WTC11 (cell line): ENCODE measurements at regions not wholly inside any gene's neighbourhood (a gene's known extent, or its start where the extent isn't known, plus 50 kb on each side); places are given as distances from the start of the nearest gene placed in this dataset.

Experiments
- ATAC-seq: fragments of 200-7000 bp; cut with Tn5 transposase; 2 replicates; pipeline ENCODE4 v1.10.0; 2021; ENCODE audit warnings: mild to moderate bottlenecking, moderate library complexity
- CTCF ChIA-PET: fragments of 300-600 bp; sonication (Branson Sonifier 250); formaldehyde crosslinking; loops from one replicate; lab custom pipeline; 2021; ENCODE audit warnings: antibody characterized with exemption; lab: Charles Lee
- POLR2A ChIA-PET: fragments of 350-600 bp; sonication (Branson Sonifier 250); formaldehyde crosslinking; loops from one replicate; lab custom pipeline; 2021; ENCODE audit warnings: antibody characterized with exemption; lab: Charles Lee
- DNase-seq: peaks from one replicate; pipeline ENCODE4 v3.0.0; 2021; ENCODE audit warnings: low spot score
- H3K27ac Mint-ChIP-seq: 2 replicates; pipeline ENCODE4 v1.8.0; 2021; ENCODE audit warnings: mixed read lengths
- H3K27me3 Mint-ChIP-seq: 2 replicates; pipeline ENCODE4 v1.8.0; 2021; ENCODE audit warnings: low read depth, mild to moderate bottlenecking, moderate library complexity, mixed read lengths
- H3K36me3 Mint-ChIP-seq: 2 replicates; pipeline ENCODE4 v1.8.0; 2021; ENCODE audit warnings: mixed read lengths
- H3K4me1 Mint-ChIP-seq: 2 replicates; pipeline ENCODE4 v1.8.0; 2022; ENCODE audit warnings: mixed read lengths
- H3K4me3 Mint-ChIP-seq: 2 replicates; pipeline ENCODE4 v1.8.0; 2021; ENCODE audit warnings: mild to moderate bottlenecking, moderate library complexity, mixed read lengths
- H3K9me3 Mint-ChIP-seq: 2 replicates; pipeline ENCODE4 v1.8.0; 2021; ENCODE audit warnings: mixed read lengths
- ATF1 ChIP-seq: sonication (generic); formaldehyde crosslinking; IDR thresholded peaks from 2 replicates; pipeline ENCODE4 v1.8.1; 2023; ENCODE audit warnings: mild to moderate bottlenecking, moderate library complexity, missing genetic modification reagents
- ATF2 ChIP-seq: sonication (generic); formaldehyde crosslinking; IDR thresholded peaks from 2 replicates; pipeline ENCODE4 v1.8.1; 2022; ENCODE audit warnings: low read depth, missing genetic modification reagents, borderline replicate concordance
- ATF3 ChIP-seq: sonication (generic); formaldehyde crosslinking; conservative IDR thresholded peaks from 2 replicates; pipeline ENCODE4 v1.8.1; 2022; ENCODE audit warnings: mild to moderate bottlenecking, missing genetic modification reagents
- ATF6 ChIP-seq: sonication (generic); formaldehyde crosslinking; IDR thresholded peaks from 2 replicates; pipeline ENCODE4 v1.8.1; 2023; ENCODE audit warnings: mild to moderate bottlenecking, missing genetic modification reagents
- E2F1 ChIP-seq: sonication (generic); formaldehyde crosslinking; IDR thresholded peaks from 2 replicates; pipeline ENCODE4 v1.8.0; 2022; ENCODE audit warnings: mild to moderate bottlenecking, missing genetic modification reagents
- EMX1 ChIP-seq: fragments of 250-450 bp; sonication (Bioruptor Pico); IDR thresholded peaks from 2 replicates; pipeline ENCODE4 v1.8.0; 2021; ENCODE audit warnings: mild to moderate bottlenecking
- ETV6 ChIP-seq: sonication (generic); formaldehyde crosslinking; IDR thresholded peaks from 2 replicates; pipeline ENCODE4 v1.8.1; 2022; ENCODE audit warnings: mild to moderate bottlenecking, missing genetic modification reagents
- GTF2I ChIP-seq: fragments of 250-450 bp; sonication (Bioruptor Pico); conservative IDR thresholded peaks from 2 replicates; pipeline ENCODE4 v1.4.0; 2021; ENCODE audit warnings: mild to moderate bottlenecking
- JUN ChIP-seq: sonication (generic); formaldehyde crosslinking; IDR thresholded peaks from 2 replicates; pipeline ENCODE4 v1.8.0; 2023; ENCODE audit warnings: mild to moderate bottlenecking, missing genetic modification reagents
- MLX ChIP-seq: sonication (generic); formaldehyde crosslinking; IDR thresholded peaks from 2 replicates; pipeline ENCODE4 v1.8.1; 2023; ENCODE audit warnings: mild to moderate bottlenecking, missing genetic modification reagents, moderate library complexity
- MYBL2 ChIP-seq: sonication (generic); formaldehyde crosslinking; IDR thresholded peaks from 2 replicates; pipeline ENCODE4 v1.8.1; 2023; ENCODE audit warnings: mild to moderate bottlenecking, moderate library complexity, missing genetic modification reagents
- NR1H2 ChIP-seq: sonication (generic); formaldehyde crosslinking; IDR thresholded peaks from 2 replicates; pipeline ENCODE4 v1.9.0; 2021; ENCODE audit warnings: mild to moderate bottlenecking, moderate library complexity, missing genetic modification reagents
- NR3C1 ChIP-seq: sonication (generic); formaldehyde crosslinking; conservative IDR thresholded peaks from 2 replicates; pipeline ENCODE4 v1.8.1; 2023; ENCODE audit warnings: low read depth, mild to moderate bottlenecking, missing genetic modification reagents
- PREB ChIP-seq: sonication (generic); formaldehyde crosslinking; IDR thresholded peaks from 2 replicates; pipeline ENCODE4 v1.8.1; 2022; ENCODE audit warnings: mild to moderate bottlenecking, missing genetic modification reagents, moderate library complexity, borderline replicate concordance
- SMAD4 ChIP-seq: sonication (generic); formaldehyde crosslinking; IDR thresholded peaks from 2 replicates; pipeline ENCODE4 v1.8.0; 2022; ENCODE audit warnings: mild to moderate bottlenecking, missing genetic modification reagents
- SOX15 ChIP-seq: fragments of 250-450 bp; sonication (Bioruptor Pico); IDR thresholded peaks from 2 replicates; pipeline ENCODE4 v1.9.0; 2021; ENCODE audit warnings: mild to moderate bottlenecking
- TP53 ChIP-seq: sonication (generic); formaldehyde crosslinking; IDR thresholded peaks from 2 replicates; pipeline ENCODE4 v1.8.1; 2023; ENCODE audit warnings: mild to moderate bottlenecking, missing genetic modification reagents
- USF2 ChIP-seq: sonication (generic); formaldehyde crosslinking; IDR thresholded peaks from 2 replicates; pipeline ENCODE4 v1.8.1; 2023; ENCODE audit warnings: mild to moderate bottlenecking, missing genetic modification reagents, moderate library complexity
- ZNF121 ChIP-seq: sonication (generic); formaldehyde crosslinking; IDR thresholded peaks from 2 replicates; pipeline ENCODE4 v1.8.0; 2023; ENCODE audit warnings: missing genetic modification reagents
- ZNF219 ChIP-seq: sonication (generic); formaldehyde crosslinking; IDR thresholded peaks from 2 replicates; pipeline ENCODE4 v1.8.0; 2023; ENCODE audit warnings: missing genetic modification reagents, mild to moderate bottlenecking, borderline replicate concordance
- ZNF263 ChIP-seq: sonication (generic); formaldehyde crosslinking; IDR thresholded peaks from 2 replicates; pipeline ENCODE4 v1.8.1; 2022; ENCODE audit warnings: low read depth, mild to moderate bottlenecking, moderate library complexity, missing genetic modification reagents
- ZNF281 ChIP-seq: sonication (generic); formaldehyde crosslinking; IDR thresholded peaks from 2 replicates; pipeline ENCODE4 v1.8.0; 2023; ENCODE audit warnings: mild to moderate bottlenecking, missing genetic modification reagents
- ZNF317 ChIP-seq: sonication (generic); formaldehyde crosslinking; IDR thresholded peaks from 2 replicates; pipeline ENCODE4 v1.8.1; 2023; ENCODE audit warnings: low read depth, mild to moderate bottlenecking, moderate library complexity, missing genetic modification reagents, borderline replicate concordance
- ZNF423 ChIP-seq: fragments of 250-450 bp; sonication (Bioruptor Pico); IDR thresholded peaks from 2 replicates; pipeline ENCODE4 v2.1.2; 2022; ENCODE audit warnings: mild to moderate bottlenecking, moderate library complexity

GRCh38 chr4:162356181-162356580 is 192.4 kb upstream of the FSTL5 start:
- DNase-seq = no peak
- peaks cover 7% of the 10 kb centered on the region; the same call in 1 of the 2 replicates for H3K9me3 Mint-ChIP-seq
- no peak overlapping the region for H3K4me3 Mint-ChIP-seq
- H3K27me3 Mint-ChIP-seq = no peaks in the 10 kb centered on the region
- ATAC-seq = no peak
- CTCF ChIA-PET = no interaction called here
- no peaks in the 10 kb centered on the region for H3K36me3 Mint-ChIP-seq
- TF ChIP-seq ZNF121 = no peak
- TF ChIP-seq ATF1 (CRISPR knock-in tag) = no peak
- no peak for TF ChIP-seq ATF6
- TF ChIP-seq GTF2I = no peak
- TF ChIP-seq NR1H2 (CRISPR knock-in tag) = no peak
- TF ChIP-seq ZNF423 (CRISPR knock-in tag) = no peak
- no peak for TF ChIP-seq SOX15
- TF ChIP-seq USF2 (CRISPR knock-in tag) = no peak
- no peak for TF ChIP-seq ZNF219 (CRISPR knock-in tag)
- TF ChIP-seq E2F1 (CRISPR knock-in tag) = no peak
- TF ChIP-seq ZNF281 (CRISPR knock-in tag) = no peak
- TF ChIP-seq JUN (CRISPR knock-in tag) = no peak
- TF ChIP-seq ETV6 = no peak
- no peak for TF ChIP-seq SMAD4 (CRISPR knock-in tag)
- no peak for TF ChIP-seq MYBL2
- TF ChIP-seq ATF2 (CRISPR knock-in tag) = no peak
- no peak for TF ChIP-seq EMX1
- TF ChIP-seq, all 79 proteins: peak for 0
- POLR2A ChIA-PET = no interaction called here
- Mint-ChIP-seq H3K27ac (no peak overlapping the region), H3K4me1 (peaks cover 7% of the 10 kb centered on the region)

- no peak for TF ChIP-seq ATF3 (CRISPR knock-in tag)
- TF ChIP-seq MLX (CRISPR knock-in tag) = no peak
- no peak for TF ChIP-seq NR3C1 (CRISPR knock-in tag)
- no peak for TF ChIP-seq ETV6
- TF ChIP-seq GTF2I = no peak
- no peak for TF ChIP-seq TP53
- TF ChIP-seq ZNF263 (CRISPR knock-in tag) = no peak
- no peak for TF ChIP-seq ATF2 (CRISPR knock-in tag)
- TF ChIP-seq PREB (CRISPR knock-in tag) = no peak
- TF ChIP-seq ZNF317 = no peak
- ChIA-PET POLR2A (no interaction called here), CTCF (no interaction called here)
- H3K27ac Mint-ChIP-seq = no peak overlapping the region
- H3K36me3 Mint-ChIP-seq = no peaks in the 10 kb centered on the region
- no peaks in the 10 kb centered on the region for H3K27me3 Mint-ChIP-seq
- no peaks in the 10 kb centered on the region for H3K9me3 Mint-ChIP-seq
- DNase-seq (no peak), ATAC-seq (no peak)
- no peaks in the 10 kb centered on the region for H3K4me1 Mint-ChIP-seq
- H3K4me3 Mint-ChIP-seq = no peak overlapping the region
Observed at GRCh38 chr4:162352580-162353107, 188.8 kb upstream of the FSTL5 start.
